HK-2 (cell line): ENCODE measurements at regions not wholly inside any gene's neighbourhood (a gene's known extent, or its start where the extent isn't known, plus 50 kb on each side); places are given as distances from the start of the nearest gene placed in this dataset.
"Not testable (repeated sequence)": the region's sequence is repeated elsewhere in the genome, so short reads cannot be mapped to it uniquely, and the experiment has no call there.

Source experiments
- DNase-seq: peaks from one replicate; pipeline ENCODE4 v3.0.0-alpha.2; 2018; ENCODE audit not compliant: unreplicated experiment

DNA sequence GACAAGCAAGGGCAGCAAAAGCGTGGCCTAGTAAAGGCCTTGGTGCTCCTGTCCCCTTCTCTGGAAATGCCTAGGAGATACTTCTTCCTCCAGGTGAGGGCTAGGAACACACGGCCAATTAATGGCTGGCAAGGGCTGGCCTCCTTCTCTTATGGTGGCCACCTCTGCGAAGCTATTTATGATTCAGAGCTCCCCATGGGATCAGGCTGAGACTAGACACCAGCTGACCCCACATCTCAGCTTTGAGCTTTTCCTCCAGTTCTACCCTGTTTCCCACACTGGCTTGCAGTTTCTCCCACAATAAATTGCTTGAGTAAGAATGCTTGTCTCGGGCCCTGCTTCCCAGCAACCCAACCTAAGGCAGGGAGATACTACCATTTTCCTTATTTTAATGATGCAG, 53.7 kb downstream of the CAMK2N1 start:
- DNase-seq = no peak

GRCh38 chr1:20431176-20431460, 54.9 kb downstream of the CAMK2N1 start:
- no peak for DNase-seq

DNA sequence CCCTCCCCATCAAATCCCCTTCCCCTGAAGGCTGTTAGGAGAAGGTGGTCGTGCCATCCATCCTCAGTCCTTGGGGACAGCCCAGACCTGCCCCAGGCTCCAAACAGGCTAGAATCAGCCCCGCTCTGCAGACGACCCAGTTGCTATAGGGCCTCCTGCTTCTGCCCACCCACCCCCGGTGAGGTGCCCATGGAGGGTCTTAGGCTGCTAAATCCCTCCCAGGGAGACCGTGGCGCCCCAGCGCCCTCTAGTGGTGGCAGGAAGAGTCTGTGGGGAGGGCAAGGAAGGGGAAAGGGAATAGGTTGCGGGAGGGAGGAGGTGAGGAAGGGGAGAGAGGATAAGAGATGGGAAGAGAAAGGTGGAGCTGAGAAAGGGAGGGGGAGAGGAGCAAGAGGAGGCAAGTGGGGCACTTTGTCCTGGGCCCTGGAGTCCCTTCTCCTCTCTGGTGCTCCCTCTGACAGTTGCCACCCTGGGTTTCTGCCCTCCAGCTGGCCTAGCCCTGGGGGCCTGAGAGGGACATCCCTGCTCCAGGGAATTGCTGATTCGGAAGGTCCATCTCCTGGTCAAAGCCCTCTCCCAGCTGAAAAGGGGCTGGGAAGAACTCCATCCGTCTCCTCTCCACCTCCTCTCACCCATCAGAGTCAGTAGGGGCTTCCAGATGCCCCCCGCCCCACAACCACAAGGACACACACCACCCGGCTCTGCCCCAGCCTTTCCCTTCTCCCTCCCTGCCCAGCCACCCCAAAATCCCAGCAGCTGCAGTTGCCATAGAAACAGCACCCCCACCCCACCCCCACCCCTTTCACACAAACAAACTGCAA, 55.4 kb downstream of the CAMK2N1 start:
- DNase-seq = peak; percentile 22

DNA sequence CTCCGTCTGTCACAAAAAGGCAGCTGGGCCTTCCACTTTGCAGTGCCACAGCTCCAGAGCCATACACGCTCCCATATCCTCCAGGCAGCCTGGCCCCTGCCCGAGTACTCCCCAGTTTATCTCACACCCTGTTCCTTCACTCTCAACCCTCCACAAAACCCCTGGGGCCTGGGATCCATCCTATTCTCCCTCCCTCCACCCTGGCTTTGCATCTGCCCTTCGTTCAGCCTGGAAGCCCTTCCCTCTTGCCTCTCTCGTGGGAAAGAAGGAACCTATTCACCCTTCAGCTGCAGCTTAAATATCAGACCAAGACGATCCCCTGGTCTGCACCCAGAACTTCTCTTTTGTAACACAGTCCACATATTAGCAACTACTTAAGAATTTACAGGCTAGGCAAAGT, 56.7 kb downstream of the CAMK2N1 start:
- no peak for DNase-seq

GRCh38 chr1:20428841-20429240, 57.2 kb downstream of the CAMK2N1 start:
- DNase-seq = no peak

- peak; percentile 40 for DNase-seq
Measured at GRCh38 chr1:20426923-20427322, 59.1 kb downstream of the CAMK2N1 start.

DNA sequence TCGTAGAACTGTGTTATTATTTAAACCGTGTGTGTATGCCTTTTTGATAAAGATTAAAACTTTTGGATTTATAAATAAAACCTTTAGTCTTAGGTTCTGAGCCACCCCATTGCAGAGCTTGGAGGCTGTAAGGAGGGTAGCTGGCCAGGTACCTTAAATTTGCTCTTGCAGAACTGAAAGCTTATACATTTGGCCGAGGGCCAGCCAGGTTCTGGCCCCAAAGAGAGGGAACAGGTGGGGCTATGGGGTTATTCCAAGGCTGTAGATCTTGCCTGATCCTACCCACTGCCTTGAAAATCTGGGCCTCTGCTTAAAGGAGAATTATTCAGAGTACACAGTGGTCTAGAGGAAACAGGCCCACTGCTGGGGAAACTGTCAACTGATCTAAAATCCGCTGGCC, 59.6 kb downstream of the CAMK2N1 start:
- DNase-seq = no peak

GRCh38 chr1:20425622-20426021, 60.4 kb downstream of the CAMK2N1 start:
- DNase-seq = no peak

DNA sequence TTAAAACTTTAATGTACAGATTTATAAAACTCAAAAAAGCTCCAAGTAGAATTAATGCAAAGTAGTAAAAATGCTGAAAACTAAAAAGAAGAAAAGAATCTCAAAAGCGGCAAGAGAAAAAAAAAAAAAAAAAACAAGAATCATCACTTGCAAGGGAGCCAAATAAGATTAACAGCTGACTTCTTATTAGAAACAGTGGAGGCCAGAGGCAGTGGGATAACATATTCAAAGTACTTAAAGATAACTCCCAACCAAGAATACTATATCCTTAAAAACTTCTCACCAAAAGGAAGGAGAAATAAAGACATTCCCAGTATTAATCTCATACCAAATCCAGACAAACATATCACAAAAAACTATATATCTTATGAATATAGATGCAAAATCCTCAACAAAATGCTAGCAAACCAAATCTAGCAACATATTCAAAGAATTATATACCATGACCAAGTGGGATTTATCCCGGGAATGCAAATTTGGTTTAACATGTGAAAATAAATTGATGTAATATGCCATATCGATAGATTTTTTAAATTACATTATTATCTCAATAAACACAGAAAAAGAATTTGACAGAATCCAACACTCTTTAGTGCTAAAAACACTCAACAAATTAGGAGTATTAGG, 62.7 kb downstream of the CAMK2N1 start:
- DNase-seq = no peak

DNA sequence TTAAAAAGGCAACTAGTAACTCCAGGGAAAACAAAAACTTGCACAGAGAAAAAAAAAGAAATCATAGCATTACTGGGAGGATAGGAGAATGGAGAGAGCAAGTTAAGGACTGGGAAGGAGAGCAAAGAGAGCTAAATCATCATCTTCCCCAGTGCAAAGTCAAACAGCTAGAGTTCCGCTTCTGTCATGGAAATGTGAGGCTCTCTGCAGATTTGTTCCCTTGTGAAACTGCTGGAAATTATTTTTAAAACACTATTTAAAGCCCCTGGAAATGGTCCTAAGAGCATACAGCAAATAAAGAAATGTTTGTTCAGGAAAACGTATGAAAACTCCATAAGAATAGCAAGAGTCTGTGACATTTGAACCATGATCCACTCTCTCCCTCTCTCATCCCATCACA, 64.6 kb downstream of the CAMK2N1 start:
- no peak for DNase-seq

DNA sequence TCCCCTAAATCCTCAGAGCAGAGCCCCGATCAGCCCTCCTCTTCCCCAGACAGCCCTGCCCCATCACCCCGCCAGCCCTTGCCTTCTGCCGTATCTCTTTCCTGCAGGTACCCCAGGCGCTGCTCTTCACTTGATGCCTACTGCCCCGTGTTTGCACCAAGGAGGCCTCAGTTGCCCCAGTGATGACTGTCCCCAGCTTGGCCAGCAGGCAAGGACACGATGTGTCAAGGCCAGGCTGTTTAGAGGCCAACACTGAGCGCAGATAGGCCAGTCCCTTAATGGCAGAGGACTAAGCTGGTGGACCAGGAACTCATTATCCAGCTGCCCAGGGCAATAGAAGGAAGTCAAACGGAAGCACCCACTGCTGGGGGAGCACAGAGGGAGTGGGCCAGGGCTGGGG, 68.4 kb downstream of the CAMK2N1 start:
- DNase-seq = no peak

DNA sequence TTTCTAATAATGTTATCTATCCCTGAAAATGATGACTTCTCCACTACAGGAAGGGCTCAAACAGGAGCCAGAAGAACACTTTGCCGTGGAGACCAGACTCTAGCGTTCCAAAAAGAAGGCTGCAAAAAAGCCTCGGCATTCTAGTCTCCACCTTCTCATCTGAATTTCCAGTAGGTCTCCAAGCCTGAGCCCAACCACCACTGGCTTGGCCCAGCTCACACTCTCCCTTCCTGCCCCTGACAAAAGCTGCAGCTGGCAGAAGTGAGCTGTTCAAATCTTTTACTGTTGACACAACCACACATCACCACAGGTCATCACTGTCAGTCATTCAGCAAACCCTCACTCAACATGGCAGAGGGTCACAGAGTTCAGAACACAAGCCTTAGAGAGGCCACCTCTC, 69.3 kb downstream of the CAMK2N1 start:
- DNase-seq = no peak

GRCh38 chr1:20413776-20414140, 72.3 kb downstream of the CAMK2N1 start:
- no peak for DNase-seq

GRCh38 chr1:20413136-20413775, 72.8 kb downstream of the CAMK2N1 start:
- DNase-seq = no peak

GRCh38 chr1:20411196-20411980, 74.6 kb downstream of the CAMK2N1 start:
- peak; percentile 72 for DNase-seq

DNA sequence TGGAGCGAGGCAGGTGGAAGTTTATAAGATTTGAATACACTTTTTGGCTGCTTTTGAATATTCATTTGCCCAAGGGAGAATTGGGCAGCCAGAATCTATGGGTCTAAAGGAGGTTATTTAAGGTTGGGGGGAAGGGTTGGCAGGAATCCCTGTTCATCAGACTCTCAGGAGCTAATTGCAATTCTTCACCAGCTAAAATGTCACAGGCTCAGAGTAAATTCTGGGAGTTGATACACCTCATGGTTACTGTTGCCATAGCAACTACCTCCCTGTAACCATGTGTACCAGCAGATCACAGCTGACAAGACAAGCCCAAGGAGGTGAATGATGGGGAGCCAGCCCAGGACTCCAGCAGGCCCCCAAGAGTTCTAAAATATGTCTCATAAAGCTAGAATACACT, 75.5 kb downstream of the CAMK2N1 start:
- DNase-seq = no peak

GRCh38 chr1:20409971-20410370, 76.0 kb downstream of the CAMK2N1 start:
- DNase-seq = no peak

DNA sequence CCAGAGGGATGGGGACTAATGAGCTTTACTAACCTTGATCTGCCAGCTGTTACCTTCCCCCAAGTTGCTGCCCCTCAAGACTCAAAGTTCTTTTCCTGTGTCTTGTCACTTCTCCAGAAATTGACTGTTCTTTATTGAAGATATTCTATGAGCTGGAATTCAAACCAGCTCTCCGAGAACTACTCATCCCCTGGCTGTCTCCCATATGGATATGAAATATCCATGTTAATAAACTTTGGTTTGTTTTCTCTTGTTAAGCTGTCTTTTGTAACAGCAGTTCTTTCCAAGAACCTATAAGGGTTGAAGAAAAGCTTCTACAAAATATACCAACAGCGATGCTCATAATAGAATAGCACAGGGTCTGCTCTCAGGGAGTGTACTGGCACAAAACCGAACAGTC, 77.0 kb downstream of the CAMK2N1 start:
- no peak for DNase-seq

DNA sequence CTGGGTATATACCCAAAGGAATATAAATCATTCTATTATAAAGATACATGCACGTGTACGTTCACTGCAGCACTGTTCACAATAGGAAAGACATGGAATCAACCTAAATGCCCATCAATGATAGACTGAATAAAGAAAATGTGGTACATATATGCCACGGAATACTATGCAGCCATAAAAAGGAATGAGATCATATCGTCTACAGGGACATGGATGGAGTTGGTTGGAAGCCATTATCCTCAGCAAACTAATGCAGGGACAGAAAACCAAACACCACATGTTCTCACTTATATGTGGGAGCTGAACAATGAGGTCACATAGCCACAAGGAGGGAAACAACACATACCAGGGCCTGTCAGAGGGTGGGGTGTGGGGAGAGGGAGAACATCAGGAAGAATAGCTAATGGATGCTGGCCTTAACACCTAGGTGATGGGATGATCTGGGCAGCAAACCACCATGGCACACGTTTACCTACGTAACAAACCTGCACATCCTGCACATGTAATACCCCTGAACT, 77.8 kb downstream of the CAMK2N1 start:
- DNase-seq = not testable (repeated sequence)

GRCh38 chr1:20405893-20406604, 80.0 kb downstream of the CAMK2N1 start:
- no peak for DNase-seq

DNA sequence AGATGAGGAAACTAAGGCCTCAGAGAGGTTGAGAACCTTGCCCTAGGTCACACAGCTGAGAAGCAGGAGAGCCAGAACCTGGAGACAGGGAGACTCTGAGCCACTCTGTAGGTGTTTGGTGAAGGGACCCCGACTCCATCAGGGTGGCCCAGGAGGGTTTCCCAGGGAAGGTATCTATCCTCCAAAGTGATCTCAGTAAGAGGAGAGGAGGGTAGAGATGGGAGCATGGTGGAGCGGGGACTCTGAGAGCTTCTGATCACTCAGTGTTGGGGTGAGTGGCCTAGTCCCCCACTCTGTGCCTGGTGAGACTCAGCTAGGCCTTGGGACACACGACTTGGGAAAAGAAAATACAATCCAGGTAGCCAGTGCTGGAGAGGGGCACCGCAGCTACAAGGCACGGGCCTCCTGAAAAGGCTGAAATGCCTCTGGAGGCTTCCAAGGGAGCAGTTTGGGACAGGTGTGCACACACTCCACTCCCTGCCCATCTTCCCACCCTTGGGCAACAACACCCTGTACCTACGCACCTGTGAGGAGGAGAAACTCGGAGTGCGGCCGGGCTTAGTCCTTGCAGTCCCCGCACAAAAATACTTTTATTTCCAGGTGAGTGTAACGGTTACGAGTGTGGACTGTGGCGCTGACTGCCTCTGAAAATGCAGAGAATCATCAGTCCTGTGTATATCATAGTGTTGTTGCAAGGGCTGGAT, 80.8 kb downstream of the CAMK2N1 start:
- DNase-seq = no peak
